Right lobe of liver (tissue), 4 donors: ENCODE measurements at regions not wholly inside any gene's neighbourhood (a gene's known extent, or its start where the extent isn't known, plus 50 kb on each side); places are given as distances from the start of the nearest gene placed in this dataset.

Experiments used
- POLR2A ChIP-seq: fragments of 450-650 bp; IDR thresholded peaks from one replicate; pipeline ENCODE4 v1.6.1; 2017; ENCODE audit warnings: antibody characterized with exemption, mild to moderate bottlenecking
- TF ChIP-seq, protein P1 (sequence below), 4 donors: fragments of 200-600 bp in 3 of 4; fragments of 450-650 bp in 1 of 4; IDR thresholded peaks; one replicate each; pipeline versions ENCODE4 v1.5.1 to v1.8.0; 2016 to 2022; ENCODE audit warnings: antibody characterized with exemption in 4 of 4, mild to moderate bottlenecking in 2 of 4
- donor health status: DM: no; HTN: no; CAD: no.
- donor health status: DM: no; HTN: no; CAD: no.
- donor health status: DM: no; HTN: yes; CAD: no.

DNA sequence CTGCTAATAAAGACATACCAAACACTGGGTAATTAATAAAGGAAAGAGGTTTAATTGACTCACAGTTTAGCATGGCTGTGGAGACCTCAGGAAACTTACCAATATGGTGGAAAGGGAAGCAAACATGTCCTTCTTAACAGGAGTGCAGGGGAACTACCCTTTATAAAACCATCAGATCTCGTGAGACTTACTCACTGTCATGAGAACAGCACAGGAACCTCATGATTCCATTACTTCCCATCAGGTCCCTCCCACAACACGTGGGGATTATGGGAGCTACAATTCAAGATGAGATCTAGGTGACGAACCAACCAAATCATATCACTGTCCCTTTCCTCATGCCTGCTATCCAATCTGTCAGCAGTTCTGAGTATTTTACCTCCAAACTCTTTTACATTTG lies 586.7 kb downstream of the TDRD15 start:
- TF ChIP-seq, protein P1, sequence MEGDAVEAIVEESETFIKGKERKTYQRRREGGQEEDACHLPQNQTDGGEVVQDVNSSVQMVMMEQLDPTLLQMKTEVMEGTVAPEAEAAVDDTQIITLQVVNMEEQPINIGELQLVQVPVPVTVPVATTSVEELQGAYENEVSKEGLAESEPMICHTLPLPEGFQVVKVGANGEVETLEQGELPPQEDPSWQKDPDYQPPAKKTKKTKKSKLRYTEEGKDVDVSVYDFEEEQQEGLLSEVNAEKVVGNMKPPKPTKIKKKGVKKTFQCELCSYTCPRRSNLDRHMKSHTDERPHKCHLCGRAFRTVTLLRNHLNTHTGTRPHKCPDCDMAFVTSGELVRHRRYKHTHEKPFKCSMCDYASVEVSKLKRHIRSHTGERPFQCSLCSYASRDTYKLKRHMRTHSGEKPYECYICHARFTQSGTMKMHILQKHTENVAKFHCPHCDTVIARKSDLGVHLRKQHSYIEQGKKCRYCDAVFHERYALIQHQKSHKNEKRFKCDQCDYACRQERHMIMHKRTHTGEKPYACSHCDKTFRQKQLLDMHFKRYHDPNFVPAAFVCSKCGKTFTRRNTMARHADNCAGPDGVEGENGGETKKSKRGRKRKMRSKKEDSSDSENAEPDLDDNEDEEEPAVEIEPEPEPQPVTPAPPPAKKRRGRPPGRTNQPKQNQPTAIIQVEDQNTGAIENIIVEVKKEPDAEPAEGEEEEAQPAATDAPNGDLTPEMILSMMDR (IDR thresholded peaks at IDR 0.05): no peak
- no peak for TF ChIP-seq POLR2A
